GM19043 (cell line): ENCODE measurements at regions not wholly inside any gene's neighbourhood (a gene's known extent, or its start where the extent isn't known, plus 50 kb on each side); places are given as distances from the start of the nearest gene placed in this dataset.
"Not testable (repeated sequence)": the region's sequence is repeated elsewhere in the genome, so short reads cannot be mapped to it uniquely, and the experiment has no call there.

ENCODE experiments used
- ATAC-seq: cut with Tn5 transposase; IDR thresholded peaks from one replicate; pipeline ENCODE4 v1.9.1; 2021; ENCODE audit warnings: low read depth; ENCODE audit not compliant: unreplicated experiment

DNA sequence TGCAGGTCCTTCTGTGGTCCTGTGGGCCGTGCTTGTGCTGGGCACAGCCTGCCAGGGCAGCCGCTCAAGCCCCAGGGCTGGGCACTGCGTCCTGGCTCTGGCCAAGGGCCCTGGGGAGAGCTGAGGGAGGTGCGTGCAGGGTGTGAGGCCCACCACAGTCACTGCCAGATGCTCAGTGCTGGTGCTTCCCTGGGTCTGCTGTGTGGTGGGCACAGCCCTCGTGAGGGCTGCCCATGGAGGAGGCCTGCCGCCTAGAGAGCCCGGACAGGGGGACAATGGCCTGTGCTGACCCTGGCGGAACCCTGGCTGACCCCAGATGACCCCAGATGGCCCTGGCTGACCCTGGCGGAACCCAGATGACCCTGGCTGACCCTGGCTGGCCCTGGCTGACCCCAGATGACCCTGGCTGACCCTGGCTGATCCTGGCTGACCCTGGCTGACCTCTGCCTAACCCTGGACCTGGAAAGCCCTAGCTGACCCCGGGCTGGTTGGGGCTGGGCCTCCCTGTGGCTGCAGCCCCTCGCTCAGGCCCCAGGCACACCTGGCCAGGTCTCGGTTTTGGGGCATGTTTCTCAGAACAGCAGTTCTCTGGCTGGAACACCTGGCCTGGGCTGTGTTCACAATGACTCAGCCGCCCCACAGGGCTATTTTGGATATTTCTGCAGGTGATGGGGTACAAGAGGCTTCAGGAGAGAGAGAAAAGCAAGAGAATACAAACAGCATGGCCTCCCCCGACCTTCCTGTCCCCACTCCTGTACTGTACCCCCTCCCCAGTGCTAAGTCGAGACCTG is 55.4 kb downstream of the TMEM121 start:
- ATAC-seq: no peak

GRCh38 chr14:105582639-105583038 is 56.3 kb downstream of the TMEM121 start:
- no peak for ATAC-seq

- not testable (repeated sequence) for ATAC-seq
Observed at GRCh38 chr14:105583914-105584313, 57.5 kb downstream of the TMEM121 start.

DNA sequence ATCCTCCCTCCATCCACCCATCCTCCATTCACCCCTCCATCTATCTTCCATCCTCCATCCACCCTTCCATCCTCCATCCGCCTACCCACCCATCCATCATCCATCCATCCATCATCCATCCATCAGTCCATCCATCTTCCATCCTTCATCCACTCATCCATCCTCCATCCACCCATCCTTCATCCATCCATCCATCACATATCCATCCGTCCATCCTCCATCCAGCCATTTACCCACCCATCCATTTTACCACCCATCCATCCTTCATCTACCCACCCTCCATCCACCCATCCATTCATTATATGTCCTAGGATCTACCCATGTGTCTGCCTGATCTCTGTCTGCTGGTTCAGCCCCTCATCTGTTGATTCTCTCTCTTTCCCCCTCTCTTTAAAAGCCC is 58.9 kb downstream of the TMEM121 start:
- ATAC-seq: not testable (repeated sequence)

- not testable (repeated sequence) for ATAC-seq
Observed at GRCh38 chr14:105585722-105586121, 59.3 kb downstream of the TMEM121 start.

- ATAC-seq: not testable (repeated sequence)
Observed at GRCh38 chr14:105586144-105586872, 59.9 kb downstream of the TMEM121 start.

DNA sequence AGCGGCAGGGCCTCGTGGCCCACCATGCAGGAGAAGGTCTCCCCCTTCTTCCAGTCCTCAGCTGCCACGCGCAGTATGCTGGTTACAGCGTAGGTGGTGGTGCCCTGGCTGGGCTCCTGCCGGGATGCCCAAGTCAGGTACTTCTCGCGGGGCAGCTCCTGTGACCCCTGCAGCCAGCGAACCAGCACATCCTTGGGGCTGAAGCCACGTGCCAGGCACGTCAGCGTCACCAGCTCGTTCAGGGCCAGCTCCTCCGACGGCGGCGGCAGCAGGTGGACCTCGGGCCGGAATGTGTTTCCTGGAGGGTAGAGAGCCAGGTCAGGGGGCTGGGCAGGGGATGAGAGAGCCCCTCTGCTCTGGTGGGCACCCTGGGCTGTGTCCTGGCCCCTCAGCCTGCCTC is 60.7 kb downstream of the TMEM121 start:
- ATAC-seq: not testable (repeated sequence)

DNA sequence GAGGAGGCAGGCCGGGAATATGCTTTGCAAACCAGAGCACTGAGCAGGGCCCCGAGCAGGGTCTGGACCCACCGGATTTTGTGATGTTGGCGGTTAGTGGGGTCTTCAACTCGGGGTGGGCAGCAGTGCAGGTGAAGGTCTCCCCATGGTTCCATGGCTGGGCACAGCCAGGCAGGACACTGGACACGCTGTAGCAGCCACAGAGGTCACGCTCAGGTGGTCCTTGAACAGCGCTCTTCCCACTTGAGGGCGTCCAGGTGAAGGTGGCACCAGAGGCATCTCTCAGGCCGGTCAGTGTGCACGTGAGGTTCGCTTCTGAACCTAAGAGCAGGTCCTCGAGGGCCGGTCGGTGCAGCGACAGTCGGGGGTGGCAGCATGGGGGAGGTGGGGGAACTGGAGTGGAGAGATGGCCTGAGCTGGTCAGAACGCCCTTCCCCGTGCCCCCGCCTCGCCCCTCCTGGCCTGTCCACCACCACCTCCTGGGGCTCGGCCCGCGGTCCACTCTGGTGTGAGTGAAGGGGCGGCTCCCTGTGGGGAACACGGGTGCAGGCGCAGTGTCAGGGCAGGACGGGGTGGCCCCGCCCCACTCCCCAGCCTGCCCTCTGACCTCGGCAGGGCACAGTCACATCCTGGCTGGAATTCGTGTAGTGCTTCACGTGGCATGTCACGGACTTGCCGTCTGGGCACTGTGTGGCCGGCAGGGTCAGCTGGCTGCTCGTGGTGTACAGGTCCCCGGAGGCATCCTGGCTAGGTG is 61.3 kb downstream of the TMEM121 start:
- not testable (repeated sequence) for ATAC-seq

DNA sequence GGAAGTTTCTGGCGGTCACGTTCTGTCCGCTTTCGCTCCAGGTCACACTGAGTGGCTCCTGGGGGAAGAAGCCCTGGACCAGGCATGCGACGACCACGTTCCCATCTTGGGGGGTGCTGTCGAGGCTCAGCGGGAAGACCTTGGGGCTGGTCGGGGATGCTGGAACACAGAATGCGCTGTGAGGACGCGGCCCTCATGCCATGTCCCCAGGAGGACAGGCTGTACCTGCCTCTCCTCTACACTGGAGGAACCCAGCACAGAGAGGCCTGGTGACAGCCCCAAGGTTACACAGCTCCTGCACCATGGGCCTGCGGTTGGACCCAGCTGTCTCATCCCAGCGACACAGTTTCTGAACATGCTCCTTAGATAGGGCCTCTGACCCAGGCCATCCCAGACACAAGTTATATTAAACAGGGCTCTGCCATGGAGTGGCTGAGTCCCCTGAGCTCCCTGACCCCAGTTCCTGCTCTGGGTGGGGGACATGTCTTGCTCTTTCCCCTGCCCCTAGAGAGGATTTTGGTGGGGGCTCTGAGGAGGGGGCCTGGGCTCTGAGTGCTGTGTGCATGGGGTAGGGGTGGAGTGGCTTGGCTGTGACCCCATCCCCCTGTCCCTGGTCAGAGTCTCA is 62.0 kb downstream of the TMEM121 start:
- ATAC-seq: no peak

DNA sequence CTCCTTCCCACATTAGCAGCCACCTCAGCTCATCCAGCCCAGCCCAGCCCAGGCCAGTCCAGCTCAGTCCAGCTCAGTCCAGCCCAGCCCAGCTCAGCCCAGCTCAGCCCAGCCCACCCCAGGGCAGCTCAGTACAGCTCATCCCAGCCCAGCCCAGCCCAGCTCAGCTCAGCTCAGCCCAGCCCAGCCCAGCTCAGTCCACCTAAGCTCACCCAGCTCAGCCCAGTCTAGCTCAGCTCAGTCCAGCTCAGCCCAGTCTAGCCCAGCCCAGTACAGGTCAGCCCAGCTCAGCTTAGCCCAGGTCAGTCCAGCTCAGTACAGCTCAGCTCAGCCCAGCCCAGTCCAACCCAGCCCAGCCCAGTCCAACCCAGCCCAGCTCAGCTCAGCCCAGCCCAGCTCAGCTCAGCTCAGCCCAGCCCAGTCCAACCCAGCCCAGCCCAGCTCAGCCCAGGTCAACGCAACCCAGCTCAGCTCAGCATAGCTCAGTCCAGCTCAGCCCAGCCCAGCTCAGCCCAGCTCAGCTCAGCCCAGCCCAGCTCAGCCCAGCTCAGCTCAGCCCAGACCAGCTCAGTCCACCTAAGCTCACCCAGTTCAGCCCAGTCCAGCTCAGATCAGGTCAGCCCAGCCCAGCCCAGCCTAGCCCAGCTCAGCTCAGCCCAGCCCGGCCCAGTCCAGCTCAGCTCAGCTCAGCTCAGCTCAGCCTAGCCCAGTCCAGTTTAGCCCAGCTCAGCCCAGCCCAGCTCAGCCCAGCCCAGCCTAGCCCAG is 63.0 kb downstream of the TMEM121 start:
- no peak for ATAC-seq

DNA sequence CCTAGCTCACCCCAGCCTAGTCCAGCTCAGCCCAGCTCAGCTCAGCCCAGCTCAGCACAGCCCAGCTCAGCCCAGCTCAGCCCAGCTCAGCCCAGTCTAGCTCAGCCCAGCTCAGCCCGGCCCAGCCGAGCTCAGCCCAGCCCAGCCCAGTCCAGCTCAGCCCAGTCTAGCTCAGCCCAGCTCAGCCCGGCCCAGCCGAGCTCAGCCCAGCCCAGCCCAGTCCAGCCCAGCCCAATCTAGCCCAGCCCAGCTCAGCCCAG is 63.5 kb downstream of the TMEM121 start:
- not testable (repeated sequence) for ATAC-seq

DNA sequence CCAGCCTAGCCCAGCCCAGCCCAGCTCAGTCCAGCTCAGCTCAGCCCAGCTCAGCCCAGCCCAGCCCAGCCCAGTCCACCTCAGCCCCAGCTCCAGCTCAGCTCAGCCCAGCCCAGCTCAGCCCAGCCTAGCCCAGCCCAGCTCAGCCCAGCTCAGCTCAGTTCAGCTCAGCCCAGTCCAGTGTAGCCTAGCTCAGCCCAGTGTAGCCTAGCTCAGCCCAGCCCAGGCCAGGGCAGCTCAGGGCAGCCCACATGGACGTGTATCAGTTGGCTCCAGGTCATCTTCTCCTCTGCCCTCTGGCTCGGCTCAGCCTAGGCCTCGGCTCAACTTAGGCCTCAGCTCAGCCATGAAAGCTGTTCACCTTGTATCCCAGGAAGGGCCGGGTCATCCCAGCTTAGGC is 64.7 kb downstream of the TMEM121 start:
- no peak for ATAC-seq

GRCh38 chr14:105591792-105592341 is 65.5 kb downstream of the TMEM121 start:
- ATAC-seq: not testable (repeated sequence)

GRCh38 chr14:105592646-105593045 is 66.3 kb downstream of the TMEM121 start:
- not testable (repeated sequence) for ATAC-seq

- not testable (repeated sequence) for ATAC-seq
Observed at GRCh38 chr14:105595346-105595745, 69.0 kb downstream of the TMEM121 start.

GRCh38 chr14:105596374-105596773 is 70.0 kb downstream of the TMEM121 start:
- not testable (repeated sequence) for ATAC-seq

- not testable (repeated sequence) for ATAC-seq
Observed at GRCh38 chr14:105598040-105598763, 71.8 kb downstream of the TMEM121 start.

GRCh38 chr14:105598925-105599586 is 72.7 kb downstream of the TMEM121 start:
- ATAC-seq: not testable (repeated sequence)
